SU-DHL-6 (cell line): ENCODE measurements at regions not wholly inside any gene's neighbourhood (a gene's known extent, or its start where the extent isn't known, plus 50 kb on each side); places are given as distances from the start of the nearest gene placed in this dataset.

ENCODE experiments used
- H2AFZ ChIP-seq: fragments of 200-600 bp; sonication (generic); 2 replicates; pipeline ENCODE4 v1.6.1; 2014; ENCODE audit warnings: low read depth, mild to moderate bottlenecking, moderate library complexity, mixed read lengths, antibody characterized with exemption, low read length; ENCODE audit not compliant: severe bottlenecking
- H3F3A ChIP-seq: fragments of 200-600 bp; shearing (Covaris generic); 2 replicates; pipeline ENCODE4 v1.6.0; 2016; ENCODE audit warnings: antibody characterized with exemption, mild to moderate bottlenecking; ENCODE audit not compliant: insufficient read depth
- H3K27ac ChIP-seq: fragments of 200-600 bp; sonication (generic); 2 replicates; pipeline ENCODE4 v1.5.1; 2016; ENCODE audit warnings: low read depth, mild to moderate bottlenecking, low read length, moderate library complexity, mixed read lengths
- H3K27me3 ChIP-seq: fragments of 200-600 bp; sonication (generic), shearing (Covaris generic); 2 replicates; pipeline ENCODE4 v1.6.0; 2014; ENCODE audit warnings: mild to moderate bottlenecking, low read length
- H3K36me3 ChIP-seq: fragments of 200-600 bp; sonication (generic); 2 replicates; pipeline ENCODE4 v1.6.1; 2014; ENCODE audit warnings: mild to moderate bottlenecking, low read length, mixed read lengths
- H3K4me2 ChIP-seq: fragments of 300-600, 200-600 bp; shearing (Covaris generic), sonication (generic); 2 replicates; pipeline ENCODE4 v1.6.0; 2014; ENCODE audit warnings: low read length, low read depth, mild to moderate bottlenecking; ENCODE audit not compliant: poor library complexity, severe bottlenecking
- H3K4me3 ChIP-seq: fragments of 200-600 bp; sonication (generic); 2 replicates; pipeline ENCODE4 v1.5.1; 2014; ENCODE audit warnings: antibody characterized with exemption, low read length, mild to moderate bottlenecking, mixed read lengths; ENCODE audit not compliant: insufficient read depth, poor library complexity, severe bottlenecking
- H3K79me2 ChIP-seq: fragments of 200-600 bp; sonication (generic); 2 replicates; pipeline ENCODE4 v1.6.1; 2014; ENCODE audit warnings: mild to moderate bottlenecking, low read length, moderate library complexity; ENCODE audit not compliant: insufficient read depth
- H3K9ac ChIP-seq: fragments of 200-600 bp; sonication (generic); 2 replicates; pipeline ENCODE4 v1.7.0; 2014; ENCODE audit warnings: mild to moderate bottlenecking, low read length
- H3K9me2 ChIP-seq: fragments of 200-600 bp; sonication (generic); replicated peaks from 2 replicates; pipeline ENCODE4 v1.6.1; 2014; ENCODE audit warnings: low read length; ENCODE audit not compliant: insufficient read depth
- H3K9me3 ChIP-seq: fragments of 200-600 bp; sonication (generic); 2 replicates; pipeline ENCODE4 v1.6.1; 2014; ENCODE audit warnings: low read length, mixed read lengths; ENCODE audit not compliant: insufficient read depth
- H4K20me1 ChIP-seq: fragments of 200-600 bp; sonication (generic); 2 replicates; pipeline ENCODE4 v1.6.1; 2014; ENCODE audit warnings: low read depth, mild to moderate bottlenecking, antibody characterized with exemption, low read length, moderate library complexity, mixed read lengths
- EZH2phosphoT487 ChIP-seq: fragments of 200-600 bp; sonication (generic), shearing (Covaris generic); conservative IDR thresholded peaks from 2 replicates; pipeline ENCODE4 v1.6.1; 2018; ENCODE audit warnings: mild to moderate bottlenecking, antibody characterized with exemption, low read length, moderate library complexity, mixed read lengths
- TF ChIP-seq, protein P1 (sequence below): fragments of 200-600 bp; sonication (generic); IDR thresholded peaks from one replicate; pipeline ENCODE4 v1.5.1; 2017; ENCODE audit warnings: antibody characterized with exemption, mild to moderate bottlenecking, low read length, moderate library complexity; ENCODE audit not compliant: insufficient read depth, poor library complexity, severe bottlenecking

DNA sequence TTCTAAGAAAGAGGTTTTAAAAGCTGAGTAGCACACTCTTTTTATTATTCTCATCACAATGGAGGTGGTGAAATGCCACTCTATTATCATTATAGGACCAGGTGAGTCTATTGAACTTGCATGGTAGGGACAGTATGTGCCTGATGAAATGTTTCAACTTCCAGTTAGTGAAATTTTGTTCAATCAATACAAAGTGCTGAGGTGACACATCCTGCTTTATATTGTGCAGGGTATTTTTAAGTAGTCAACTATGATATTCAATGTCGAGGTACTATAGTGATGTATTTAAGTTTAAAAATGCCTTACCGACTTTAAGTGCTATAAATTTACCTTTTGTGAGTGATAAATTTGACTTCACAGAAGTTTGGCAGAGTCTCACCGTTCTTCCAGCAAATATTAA lies 284.7 kb upstream of the BRINP3 start:
- H3K27me3 ChIP-seq = no peaks in the 10 kb centered on the region
- no peaks in the 10 kb centered on the region for H3K9me3 ChIP-seq
- H3K4me2 ChIP-seq = no peak overlapping the region
- no peaks in the 10 kb centered on the region for H3K9me2 ChIP-seq
- H3K36me3 ChIP-seq = no peaks in the 10 kb centered on the region
- no peaks in the 10 kb centered on the region for H4K20me1 ChIP-seq
- no peak overlapping the region for H3K27ac ChIP-seq
- no peaks in the 10 kb centered on the region for H3K79me2 ChIP-seq
- no peak overlapping the region for H3K4me3 ChIP-seq
- no peaks in the 10 kb centered on the region for H3F3A ChIP-seq
- no peak overlapping the region for H3K9ac ChIP-seq
- TF ChIP-seq, protein P1, sequence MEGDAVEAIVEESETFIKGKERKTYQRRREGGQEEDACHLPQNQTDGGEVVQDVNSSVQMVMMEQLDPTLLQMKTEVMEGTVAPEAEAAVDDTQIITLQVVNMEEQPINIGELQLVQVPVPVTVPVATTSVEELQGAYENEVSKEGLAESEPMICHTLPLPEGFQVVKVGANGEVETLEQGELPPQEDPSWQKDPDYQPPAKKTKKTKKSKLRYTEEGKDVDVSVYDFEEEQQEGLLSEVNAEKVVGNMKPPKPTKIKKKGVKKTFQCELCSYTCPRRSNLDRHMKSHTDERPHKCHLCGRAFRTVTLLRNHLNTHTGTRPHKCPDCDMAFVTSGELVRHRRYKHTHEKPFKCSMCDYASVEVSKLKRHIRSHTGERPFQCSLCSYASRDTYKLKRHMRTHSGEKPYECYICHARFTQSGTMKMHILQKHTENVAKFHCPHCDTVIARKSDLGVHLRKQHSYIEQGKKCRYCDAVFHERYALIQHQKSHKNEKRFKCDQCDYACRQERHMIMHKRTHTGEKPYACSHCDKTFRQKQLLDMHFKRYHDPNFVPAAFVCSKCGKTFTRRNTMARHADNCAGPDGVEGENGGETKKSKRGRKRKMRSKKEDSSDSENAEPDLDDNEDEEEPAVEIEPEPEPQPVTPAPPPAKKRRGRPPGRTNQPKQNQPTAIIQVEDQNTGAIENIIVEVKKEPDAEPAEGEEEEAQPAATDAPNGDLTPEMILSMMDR = no peak
- no peak for TF ChIP-seq EZH2phosphoT487
- H2AFZ ChIP-seq = peak overlapping the region; percentile 9

GRCh38 chr1:190792873-190793272 lies 315.2 kb upstream of the BRINP3 start:
- Histone ChIP-seq H3K36me3 (no peaks in the 10 kb centered on the region), H3F3A (no peaks in the 10 kb centered on the region), H3K79me2 (no peaks in the 10 kb centered on the region), H4K20me1 (no peaks in the 10 kb centered on the region), H3K27ac (no peak overlapping the region), H3K9me2 (no peaks in the 10 kb centered on the region), H3K9me3 (no peaks in the 10 kb centered on the region; the same call in 1 of the 2 replicates), H3K4me2 (no peak overlapping the region), H2AFZ (peak overlapping the region; percentile 10), H3K27me3 (no peaks in the 10 kb centered on the region), H3K4me3 (no peak overlapping the region), H3K9ac (no peak overlapping the region)
- no peak for TF ChIP-seq EZH2phosphoT487
- TF ChIP-seq, protein P1 = no peak

GRCh38 chr1:190807629-190808028 lies 330.0 kb upstream of the BRINP3 start:
- no peak overlapping the region for H3K4me2 ChIP-seq
- H3K36me3 ChIP-seq = no peaks in the 10 kb centered on the region
- no peaks in the 10 kb centered on the region for H3K79me2 ChIP-seq
- H3K4me3 ChIP-seq = no peak overlapping the region
- no peak overlapping the region for H2AFZ ChIP-seq
- TF ChIP-seq, protein P1 = no peak
- no peak for TF ChIP-seq EZH2phosphoT487
- H3K9ac ChIP-seq = no peak overlapping the region
- H3K9me2 ChIP-seq = no peaks in the 10 kb centered on the region
- no peaks in the 10 kb centered on the region for H4K20me1 ChIP-seq
- no peaks in the 10 kb centered on the region for H3F3A ChIP-seq
- no peaks in the 10 kb centered on the region for H3K27me3 ChIP-seq
- H3K27ac ChIP-seq = no peak overlapping the region
- H3K9me3 ChIP-seq = no peaks in the 10 kb centered on the region
